ENCODE measurements at regions not wholly inside any gene's neighbourhood (a gene's known extent, or its start where the extent isn't known, plus 50 kb on each side); places are given as distances from the start of the nearest gene placed in this dataset.
"Not testable (repeated sequence)": the region's sequence is repeated elsewhere in the genome, so short reads cannot be mapped to it uniquely, and the experiment has no call there.

GRCh38 chr5:89826938-89827337, 582.6 kb downstream of the CETN3 start:
- no peaks in the 10 kb centered on the region for H3K4me1 ChIP-seq
- H3K4me3 ChIP-seq = no peak overlapping the region
- no peaks in the 10 kb centered on the region for H3K9me3 ChIP-seq
- no peaks in the 10 kb centered on the region for H3K27me3 ChIP-seq
- no peaks in the 10 kb centered on the region for H3K36me3 ChIP-seq
- no peak overlapping the region for H3K27ac ChIP-seq
- TF ChIP-seq CTCF (IDR thresholded peaks at IDR 0.05) = no peak
- no peak for TF ChIP-seq POLR2AphosphoS5 (IDR thresholded peaks at IDR 0.05; ENCODE audit: insufficient read depth in 1 of 2, low read depth in 1 of 2)
- no peak for TF ChIP-seq POLR2A (IDR thresholded peaks at IDR 0.05)
- no peak for DNase-seq (ENCODE audit: extremely low spot score in 2 of 2)
- intact Hi-C loops (cut with DNase I) = no loop called here

DNA sequence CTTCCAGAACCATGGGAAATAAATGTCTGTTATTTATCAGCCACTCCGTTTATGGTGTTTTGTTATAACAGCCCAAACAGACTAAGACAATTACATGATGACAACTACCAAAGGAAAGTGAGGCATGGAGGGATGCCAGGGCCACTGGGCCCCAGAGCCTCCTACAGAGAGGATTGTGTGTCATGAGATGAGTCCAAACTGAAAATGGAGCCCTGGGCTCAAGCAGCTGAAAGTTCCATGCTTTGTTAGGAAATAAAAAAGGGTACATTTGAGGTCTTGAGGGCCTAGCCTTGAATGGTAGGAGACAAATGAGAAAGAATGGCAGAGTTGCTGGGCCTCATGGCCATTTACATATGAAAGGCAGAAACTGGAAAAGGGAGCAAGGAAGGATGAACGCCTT, 586.5 kb downstream of the CETN3 start:
- Histone ChIP-seq H3K36me3 (no peaks in the 10 kb centered on the region), H3K27ac (no peak overlapping the region), H3K4me1 (no peaks in the 10 kb centered on the region), H3K27me3 (no peaks in the 10 kb centered on the region), H3K9me3 (no peaks in the 10 kb centered on the region), H3K4me3 (no peak overlapping the region)
- TF ChIP-seq POLR2AphosphoS5 (IDR thresholded peaks at IDR 0.05; ENCODE audit: insufficient read depth in 1 of 2, low read depth in 1 of 2) = no peak
- no peak for TF ChIP-seq CTCF (IDR thresholded peaks at IDR 0.05)
- no peak for TF ChIP-seq POLR2A (IDR thresholded peaks at IDR 0.05)
- intact Hi-C loops (cut with DNase I) = no loop called here
- DNase-seq (ENCODE audit: extremely low spot score in 2 of 2) = no peak

GRCh38 chr5:89817841-89818240, 591.7 kb downstream of the CETN3 start:
- DNase-seq (ENCODE audit: extremely low spot score in 2 of 2) = no peak
- H3K4me1 ChIP-seq = no peaks in the 10 kb centered on the region
- intact Hi-C loops (cut with DNase I) = no loop called here

DNA sequence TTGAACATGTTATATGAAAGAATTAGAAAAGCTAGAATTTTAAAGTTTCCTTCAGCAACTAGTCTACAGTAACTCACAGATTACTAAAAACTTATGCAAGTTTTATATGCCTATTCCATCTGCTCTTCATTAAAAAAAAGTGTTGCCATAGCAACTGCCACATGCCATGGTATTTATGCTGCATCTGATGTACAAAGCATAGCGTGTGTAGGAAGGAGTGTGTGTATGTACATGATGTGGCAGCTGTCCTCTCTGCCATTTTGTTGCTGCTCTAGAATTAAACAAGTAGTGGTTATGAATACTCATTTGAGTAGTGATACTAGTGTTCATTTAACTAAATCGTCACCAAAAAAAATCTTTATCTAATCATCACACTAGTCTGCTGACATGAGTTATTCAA, 593.5 kb downstream of the CETN3 start:
- no peak for DNase-seq (ENCODE audit: extremely low spot score in 2 of 2)
- intact Hi-C loops (cut with DNase I) = no loop called here
- no peak overlapping the region for H3K4me3 ChIP-seq
- TF ChIP-seq POLR2AphosphoS5 (IDR thresholded peaks at IDR 0.05; ENCODE audit: insufficient read depth in 1 of 2, low read depth in 1 of 2) (no peak), CTCF (IDR thresholded peaks at IDR 0.05) (no peak), POLR2A (IDR thresholded peaks at IDR 0.05) (no peak)
- H3K4me1 ChIP-seq = no peaks in the 10 kb centered on the region
- no peaks in the 10 kb centered on the region for H3K27me3 ChIP-seq
- H3K9me3 ChIP-seq = no peaks in the 10 kb centered on the region
- no peaks in the 10 kb centered on the region for H3K36me3 ChIP-seq
- no peak overlapping the region for H3K27ac ChIP-seq

More at GRCh38 chr5:89817841-89818240, 591.7 kb downstream of the CETN3 start:
- Histone ChIP-seq H3K36me3 (no peaks in the 10 kb centered on the region), H3K4me3 (no peak overlapping the region), H3K27me3 (no peaks in the 10 kb centered on the region), H3K27ac (no peak overlapping the region), H3K9me3 (no peaks in the 10 kb centered on the region)
- no peak for TF ChIP-seq POLR2AphosphoS5 (IDR thresholded peaks at IDR 0.05; ENCODE audit: insufficient read depth in 1 of 2, low read depth in 1 of 2)

- H3K27me3 ChIP-seq; H3K4me1 ChIP-seq; H3K27ac ChIP-seq; H3K9me3 ChIP-seq; H3K36me3 ChIP-seq; intact Hi-C loops (cut with DNase I); H3K4me3 ChIP-seq; DNase-seq (ENCODE audit: extremely low spot score in 2 of 2): not testable (repeated sequence)
These were observed 608.8 kb downstream of the CETN3 start for GRCh38 chr5:89800735-89801134.

GRCh38 chr5:89794504-89794903, 615.1 kb downstream of the CETN3 start:
- H3K4me1 ChIP-seq; H3K36me3 ChIP-seq; intact Hi-C loops (cut with DNase I); H3K27ac ChIP-seq; H3K9me3 ChIP-seq; DNase-seq (ENCODE audit: extremely low spot score in 2 of 2); H3K27me3 ChIP-seq; H3K4me3 ChIP-seq: not testable (repeated sequence)

DNA sequence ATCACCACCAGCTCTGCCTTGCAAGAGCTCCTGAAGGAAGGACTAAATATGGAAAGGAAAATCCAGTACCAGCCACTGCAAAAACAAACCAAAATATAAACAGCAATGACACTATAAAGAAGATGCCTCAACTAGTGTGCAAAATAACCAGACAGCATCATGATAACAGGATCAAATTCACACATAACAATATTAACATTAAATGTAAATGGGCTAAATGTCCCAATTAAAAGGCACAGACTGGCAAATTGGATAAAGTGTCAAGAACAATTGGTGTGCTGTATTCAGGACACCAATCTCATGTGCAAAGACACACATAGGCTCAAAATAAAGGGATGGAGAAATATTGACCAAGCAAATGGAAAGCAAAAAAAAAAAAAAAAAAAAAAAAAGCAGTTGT, 629.8 kb downstream of the CETN3 start:
- H3K27ac ChIP-seq; H3K27me3 ChIP-seq; DNase-seq (ENCODE audit: extremely low spot score in 2 of 2); H3K36me3 ChIP-seq; H3K4me1 ChIP-seq; intact Hi-C loops (cut with DNase I); H3K4me3 ChIP-seq; H3K9me3 ChIP-seq: not testable (repeated sequence)
